GM12872 (cell line): ENCODE measurements at regions not wholly inside any gene's neighbourhood (a gene's known extent, or its start where the extent isn't known, plus 50 kb on each side); places are given as distances from the start of the nearest gene placed in this dataset.

ENCODE experiments used
- TF ChIP-seq, protein P1 (sequence below): IDR thresholded peaks from 3 replicates; pipeline ENCODE4 v1.5.1; 2011; ENCODE audit warnings: low read depth, mild to moderate bottlenecking, low read length, moderate library complexity; ENCODE audit not compliant: insufficient read depth

DNA sequence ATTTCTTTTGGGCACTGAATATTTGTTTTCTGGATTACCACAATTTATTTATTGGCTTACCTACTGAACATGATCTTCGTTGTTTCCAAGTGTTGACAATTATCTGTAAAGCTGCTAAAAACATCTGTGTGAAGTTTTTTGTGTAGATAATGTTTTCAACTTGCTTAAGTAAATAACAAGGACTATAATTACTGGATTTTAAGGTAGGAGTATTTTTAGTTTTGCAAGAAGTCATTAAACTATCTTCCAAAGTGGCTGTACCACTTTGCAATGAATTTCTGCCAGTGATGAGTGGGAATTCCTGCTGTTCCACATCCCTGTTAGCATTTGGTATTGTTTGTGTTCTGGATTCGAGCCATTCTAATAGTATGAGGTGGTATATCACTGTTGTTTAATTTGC, 702.2 kb downstream of the MECOM start:
- TF ChIP-seq, protein P1, sequence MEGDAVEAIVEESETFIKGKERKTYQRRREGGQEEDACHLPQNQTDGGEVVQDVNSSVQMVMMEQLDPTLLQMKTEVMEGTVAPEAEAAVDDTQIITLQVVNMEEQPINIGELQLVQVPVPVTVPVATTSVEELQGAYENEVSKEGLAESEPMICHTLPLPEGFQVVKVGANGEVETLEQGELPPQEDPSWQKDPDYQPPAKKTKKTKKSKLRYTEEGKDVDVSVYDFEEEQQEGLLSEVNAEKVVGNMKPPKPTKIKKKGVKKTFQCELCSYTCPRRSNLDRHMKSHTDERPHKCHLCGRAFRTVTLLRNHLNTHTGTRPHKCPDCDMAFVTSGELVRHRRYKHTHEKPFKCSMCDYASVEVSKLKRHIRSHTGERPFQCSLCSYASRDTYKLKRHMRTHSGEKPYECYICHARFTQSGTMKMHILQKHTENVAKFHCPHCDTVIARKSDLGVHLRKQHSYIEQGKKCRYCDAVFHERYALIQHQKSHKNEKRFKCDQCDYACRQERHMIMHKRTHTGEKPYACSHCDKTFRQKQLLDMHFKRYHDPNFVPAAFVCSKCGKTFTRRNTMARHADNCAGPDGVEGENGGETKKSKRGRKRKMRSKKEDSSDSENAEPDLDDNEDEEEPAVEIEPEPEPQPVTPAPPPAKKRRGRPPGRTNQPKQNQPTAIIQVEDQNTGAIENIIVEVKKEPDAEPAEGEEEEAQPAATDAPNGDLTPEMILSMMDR = no peak

DNA sequence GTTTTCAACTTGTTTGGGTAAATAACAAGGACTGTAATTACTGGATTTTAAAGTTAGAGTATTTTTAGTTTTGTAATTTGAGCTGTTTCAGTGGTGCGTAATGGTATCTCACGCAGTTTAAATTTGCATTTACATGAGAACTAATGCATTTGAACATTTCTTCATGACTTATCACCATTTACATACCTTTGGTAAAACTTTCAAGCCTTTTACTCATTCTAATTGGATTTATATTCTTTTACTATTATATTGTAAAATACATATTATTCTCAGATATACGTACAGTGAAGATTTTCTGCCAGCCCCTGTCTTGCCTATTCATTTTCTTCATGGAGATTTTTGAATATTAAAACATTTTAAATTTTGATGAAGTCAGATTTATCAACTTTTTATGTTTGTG, 703.8 kb downstream of the MECOM start:
- TF ChIP-seq, protein P1 = no peak

DNA sequence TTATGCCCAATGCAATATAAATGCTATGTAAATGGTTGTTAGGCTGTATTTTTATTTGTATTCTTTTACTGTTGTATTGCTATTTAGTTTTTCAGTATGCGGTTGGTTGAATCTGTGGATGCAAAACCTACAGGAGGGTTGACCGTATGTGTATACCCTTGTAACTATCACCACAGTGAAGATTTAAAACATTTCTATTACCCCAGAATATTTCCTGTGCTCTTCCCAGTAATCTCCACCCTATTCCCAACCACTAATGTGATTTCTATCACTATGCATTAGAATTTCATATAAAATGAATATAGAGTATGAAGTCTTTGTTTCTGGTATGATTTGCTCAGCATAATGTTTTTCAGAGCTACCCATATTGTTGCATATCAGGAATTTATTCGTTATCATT, 705.0 kb downstream of the MECOM start:
- TF ChIP-seq, protein P1 = no peak

DNA sequence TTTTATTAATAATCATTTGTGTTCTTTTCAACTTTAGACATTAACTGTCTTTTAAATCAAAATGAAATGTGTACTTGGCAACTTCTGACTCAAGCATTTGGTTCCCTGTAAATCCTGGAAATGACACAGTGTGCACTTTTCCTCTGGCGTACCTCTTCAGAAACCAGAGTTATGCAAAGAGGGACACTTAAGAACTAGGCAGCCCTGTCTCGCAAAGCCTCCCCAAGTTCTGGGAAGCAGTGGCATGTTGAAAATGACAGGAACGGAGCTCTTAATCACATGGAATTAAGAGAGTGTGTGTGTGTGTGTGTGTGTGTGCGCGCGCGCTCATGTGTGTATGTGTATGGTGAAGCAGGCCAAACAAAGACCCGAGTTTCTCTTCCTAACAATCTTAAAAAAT, 707.4 kb downstream of the MECOM start:
- TF ChIP-seq, protein P1 = no peak

DNA sequence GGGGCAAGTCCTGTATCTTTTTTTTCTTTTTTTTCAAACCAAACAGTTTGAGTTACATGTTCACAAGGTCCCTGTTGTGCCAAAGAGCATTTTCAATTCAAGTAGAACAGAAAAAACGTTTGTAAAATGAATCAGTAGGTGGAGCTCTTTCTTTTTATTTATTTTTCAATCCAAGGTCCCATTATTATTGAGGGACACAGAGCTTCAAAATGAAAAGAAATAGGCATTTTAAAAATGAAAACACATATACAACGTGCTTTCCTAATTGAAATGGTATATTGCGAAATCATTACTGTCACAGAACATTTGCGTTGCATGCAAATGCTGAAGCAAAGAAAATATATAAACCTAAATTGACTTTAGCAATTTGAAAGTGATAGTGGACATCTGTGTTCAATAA, 711.0 kb downstream of the MECOM start:
- TF ChIP-seq, protein P1 = no peak

DNA sequence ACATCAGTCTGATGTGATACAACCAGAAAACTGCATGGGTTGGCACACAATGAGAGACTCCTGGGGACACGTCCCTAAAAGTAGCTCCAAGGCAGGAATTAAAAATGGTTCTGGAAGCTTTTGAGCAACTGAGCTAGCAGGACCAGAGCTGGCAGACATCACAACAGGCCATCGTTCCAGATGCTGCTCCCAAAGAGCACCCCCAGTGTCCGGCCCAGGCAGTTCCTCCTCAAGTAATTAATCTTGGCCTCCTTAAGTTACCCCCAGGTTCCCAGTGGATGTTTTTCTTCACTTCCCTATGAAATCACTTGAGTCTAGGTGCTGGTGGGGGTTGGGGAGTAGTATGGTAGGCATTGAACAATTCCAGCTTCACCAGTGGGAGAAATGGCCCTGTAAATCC, 711.6 kb downstream of the MECOM start:
- TF ChIP-seq, protein P1 = no peak

DNA sequence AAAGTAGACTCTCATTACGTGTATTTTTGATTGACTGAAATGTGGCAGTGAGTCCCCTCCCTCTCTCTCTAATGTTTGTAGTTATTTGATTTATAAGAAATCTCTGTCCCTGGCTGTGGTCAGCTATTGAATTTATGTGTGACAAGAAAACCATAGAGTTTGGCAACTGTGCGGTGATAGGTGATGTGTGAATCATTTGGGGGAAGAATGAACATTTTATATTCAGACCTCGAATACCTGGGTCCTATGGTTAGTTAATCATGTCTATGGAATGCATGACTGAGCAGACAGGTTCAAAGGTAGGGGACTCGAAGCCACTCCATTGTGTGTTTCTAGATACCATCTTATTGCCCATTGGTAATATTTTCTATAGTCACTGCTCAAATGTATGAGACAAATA, 712.1 kb downstream of the MECOM start:
- TF ChIP-seq, protein P1 = no peak

DNA sequence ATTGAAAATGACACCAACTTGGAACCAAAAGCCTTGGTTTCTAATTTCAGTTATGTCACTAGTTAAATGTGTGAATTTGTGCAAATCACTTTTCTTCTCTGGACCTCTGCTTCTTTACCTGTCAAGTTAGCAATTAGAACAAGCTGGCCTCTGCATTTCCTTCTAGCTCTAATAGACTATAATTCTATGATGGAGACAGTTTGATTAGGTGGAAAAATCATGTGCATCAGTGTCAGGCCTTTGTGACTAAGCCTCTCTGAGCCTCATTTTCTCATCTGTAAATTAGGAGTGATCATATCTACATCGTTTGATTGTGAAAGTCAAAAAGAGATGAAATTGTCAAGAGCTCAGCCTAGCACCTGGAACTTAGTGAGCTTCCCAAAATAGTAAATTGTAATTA, 712.9 kb downstream of the MECOM start:
- TF ChIP-seq, protein P1 = no peak
